GM12891 (cell line): ENCODE measurements at regions not wholly inside any gene's neighbourhood (a gene's known extent, or its start where the extent isn't known, plus 50 kb on each side); places are given as distances from the start of the nearest gene placed in this dataset.

ENCODE experiments used
- POLR2A ChIP-seq: IDR thresholded peaks from 2 replicates; pipeline ENCODE4 v1.6.1; 2011; ENCODE audit warnings: low read depth, low read length, control low read depth
- POLR2AphosphoS5 ChIP-seq: IDR thresholded peaks from 2 replicates; pipeline ENCODE4 v1.6.1; 2011; ENCODE audit warnings: low read depth, low read length, control low read depth
- POU2F2 ChIP-seq: IDR thresholded peaks from 2 replicates; pipeline ENCODE4 v1.6.1; 2011; ENCODE audit warnings: low read depth, mild to moderate bottlenecking, control low read depth, low read length, moderate library complexity
- SPI1 ChIP-seq: IDR thresholded peaks from 2 replicates; pipeline ENCODE4 v1.6.1; 2011; ENCODE audit warnings: low read depth, low read length, control low read depth
- TAF1 ChIP-seq: IDR thresholded peaks from 2 replicates; pipeline ENCODE4 v1.6.1; 2011; ENCODE audit warnings: low read depth, low read length, control low read depth

- no peak for TF ChIP-seq POLR2A
- no peak for TF ChIP-seq TAF1
- no peak for TF ChIP-seq POLR2AphosphoS5
- TF ChIP-seq POU2F2 = no peak
- no peak for TF ChIP-seq SPI1
These were observed 164.2 kb downstream of the ICE1 start for GRCh38 chr5:5586721-5587120.
